Spleen (tissue), 11 donors: ENCODE measurements at regions not wholly inside any gene's neighbourhood (a gene's known extent, or its start where the extent isn't known, plus 50 kb on each side); places are given as distances from the start of the nearest gene placed in this dataset.

ENCODE experiments used
- DNase-seq: peaks from one replicate; pipeline ENCODE4 v3.0.0-alpha.2; 2020
- H3K27ac ChIP-seq, 8 donors: fragments of 200-600 bp; sonication (generic) in 7 of 8; 1 replicate in 4 of 8; 2 replicates in 4 of 8; pipeline versions ENCODE4 v1.5.0 to v1.8.0; 2016 to 2021; ENCODE audit warnings: inconsistent platforms in 4 of 8, mild to moderate bottlenecking in 4 of 8, moderate library complexity in 1 of 8
- H3K27me3 ChIP-seq, 7 donors: fragments of 200-600 bp; sonication (generic) in 6 of 7; replicated peaks in 1 of 7; 1 replicate in 4 of 7; 2 replicates in 3 of 7; pipeline versions ENCODE4 v1.5.0 to v1.8.0; 2016 to 2021; ENCODE audit warnings: inconsistent platforms in 3 of 7, mild to moderate bottlenecking in 1 of 7
- H3K36me3 ChIP-seq, 6 donors: fragments of 200-600 bp; sonication (generic) in 5 of 6; 1 replicate in 4 of 6; 2 replicates in 2 of 6; pipeline versions ENCODE4 v1.5.0 to v1.8.0; 2016 to 2021; ENCODE audit warnings: inconsistent platforms in 2 of 6
- H3K4me1 ChIP-seq, 6 donors: fragments of 200-600 bp; sonication (generic) in 5 of 6; 1 replicate in 3 of 6; 2 replicates in 3 of 6; pipeline versions ENCODE4 v1.5.0 to v1.8.0; 2016 to 2021; ENCODE audit warnings: inconsistent platforms in 3 of 6
- H3K4me3 ChIP-seq, 8 donors: fragments of 200-600 bp; sonication (generic) in 7 of 8; 1 replicate in 4 of 8; 2 replicates in 4 of 8; pipeline versions ENCODE4 v1.5.0 to v1.8.0; 2016 to 2021; ENCODE audit warnings: inconsistent platforms in 4 of 8, mild to moderate bottlenecking in 4 of 8, moderate library complexity in 2 of 8
- H3K9me3 ChIP-seq, 8 donors: fragments of 200-600 bp; sonication (generic) in 7 of 8; 1 replicate in 4 of 8; 2 replicates in 4 of 8; pipeline versions ENCODE4 v1.5.0 to v1.8.0; 2016 to 2021; ENCODE audit warnings: inconsistent platforms in 4 of 8
- POLR2A ChIP-seq, 3 donors: fragments of 450-650 bp; IDR thresholded peaks; one replicate each; pipeline ENCODE4 v1.5.1; 2017; ENCODE audit warnings: antibody characterized with exemption in 3 of 3, mild to moderate bottlenecking in 1 of 3
- POLR2AphosphoS5 ChIP-seq, 3 donors: sonication (generic); formaldehyde crosslinking; IDR thresholded peaks; one replicate each; pipeline ENCODE4 v1.5.1; 2017; ENCODE audit warnings: antibody characterized with exemption in 3 of 3
- WGBS, 5 donors: extraction: QIAGEN DNeasy Blood & Tissue Kit in 3 of 5; methylation state at CpG; one replicate each; pipeline versions ENCODE4 v1.1.5 to v1.1.7; 2013 to 2018; 5-methylcytosine and 5-hydroxymethylcytosine counted together
- intact Hi-C: fragments of 100-400 bp; cut with DNase I; formaldehyde crosslinking; loops from one replicate; pipeline ENCODE4 v1.15.0; 2023; ENCODE audit warnings: low total_unique reads
- TF ChIP-seq, protein P1 (sequence below), 11 experiments: fragments of 200-600 bp in 7 of 11; fragments of 450-650 bp in 4 of 11; sonication (generic) in 4 of 11; IDR thresholded peaks in 8 of 11; conservative IDR thresholded peaks in 3 of 11; 1 replicate in 7 of 11; 2 replicates in 4 of 11; pipeline versions ENCODE4 v1.4.0 to v1.8.0; 2016 to 2021; ENCODE audit warnings: antibody characterized with exemption in 11 of 11, inconsistent platforms in 4 of 11, mild to moderate bottlenecking in 1 of 11
- donor health status: healthy with polysubstance abuse.
- donor health status: DM: no; HTN: no; CAD: no; lungs with moderate emphysema.
- donor health status: DM: no; HTN: no; CAD: no.
- donor health status: Bipolar disorder and iron deficiency.
- donor health status: healthy.
- donor health status: DM: no; HTN: no; CAD: no.
- donor health status: DM: yes; HTN: yes; CAD: no.

DNA sequence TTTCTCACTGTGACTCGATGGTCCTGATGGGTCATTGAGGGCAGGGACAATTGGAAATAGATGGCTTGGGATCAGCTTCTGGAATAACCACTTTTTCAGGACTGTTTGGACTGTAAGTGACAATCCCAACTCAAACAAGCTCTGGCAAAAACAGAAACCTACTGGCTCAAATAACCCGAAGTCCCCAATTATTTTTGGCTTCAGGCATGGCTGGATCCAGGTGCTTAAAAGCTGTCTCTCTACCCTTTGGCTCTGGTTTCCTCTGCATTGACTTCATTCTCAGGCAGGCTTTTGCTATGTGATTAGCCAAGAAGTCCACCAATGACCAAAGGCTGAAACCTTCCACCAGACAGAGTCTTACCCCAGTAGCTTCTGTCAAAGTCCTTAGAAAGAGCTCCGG lies 92.9 kb upstream of the PRR23E start:
- peaks cover 0 to 11% (median 2%) of the 10 kb centered on the region in 8 donors for H3K9me3 ChIP-seq
- H3K4me1 ChIP-seq: no peaks in the 10 kb centered on the region
- TF ChIP-seq, protein P1, sequence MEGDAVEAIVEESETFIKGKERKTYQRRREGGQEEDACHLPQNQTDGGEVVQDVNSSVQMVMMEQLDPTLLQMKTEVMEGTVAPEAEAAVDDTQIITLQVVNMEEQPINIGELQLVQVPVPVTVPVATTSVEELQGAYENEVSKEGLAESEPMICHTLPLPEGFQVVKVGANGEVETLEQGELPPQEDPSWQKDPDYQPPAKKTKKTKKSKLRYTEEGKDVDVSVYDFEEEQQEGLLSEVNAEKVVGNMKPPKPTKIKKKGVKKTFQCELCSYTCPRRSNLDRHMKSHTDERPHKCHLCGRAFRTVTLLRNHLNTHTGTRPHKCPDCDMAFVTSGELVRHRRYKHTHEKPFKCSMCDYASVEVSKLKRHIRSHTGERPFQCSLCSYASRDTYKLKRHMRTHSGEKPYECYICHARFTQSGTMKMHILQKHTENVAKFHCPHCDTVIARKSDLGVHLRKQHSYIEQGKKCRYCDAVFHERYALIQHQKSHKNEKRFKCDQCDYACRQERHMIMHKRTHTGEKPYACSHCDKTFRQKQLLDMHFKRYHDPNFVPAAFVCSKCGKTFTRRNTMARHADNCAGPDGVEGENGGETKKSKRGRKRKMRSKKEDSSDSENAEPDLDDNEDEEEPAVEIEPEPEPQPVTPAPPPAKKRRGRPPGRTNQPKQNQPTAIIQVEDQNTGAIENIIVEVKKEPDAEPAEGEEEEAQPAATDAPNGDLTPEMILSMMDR (IDR thresholded peaks at IDR 0.05 in 8 of 11, conservative IDR thresholded peaks at IDR 0.05 in 3 of 11): no peak
- TF ChIP-seq POLR2AphosphoS5 (IDR thresholded peaks at IDR 0.05): no peak
- TF ChIP-seq POLR2A (IDR thresholded peaks at IDR 0.05): no peak
- intact Hi-C loops: no loop called here
- H3K36me3 ChIP-seq: no peaks in the 10 kb centered on the region
- no peak for DNase-seq
- no peak overlapping the region for H3K27ac ChIP-seq
- H3K27me3 ChIP-seq: peaks cover 0 to 8% (median 0%) of the 10 kb centered on the region in 7 donors
- H3K4me3 ChIP-seq: no peak overlapping the region
- WGBS, 5 donors: 70 to 85% (median 79%) methylated on average over 3 of the region's 3 CpGs

DNA sequence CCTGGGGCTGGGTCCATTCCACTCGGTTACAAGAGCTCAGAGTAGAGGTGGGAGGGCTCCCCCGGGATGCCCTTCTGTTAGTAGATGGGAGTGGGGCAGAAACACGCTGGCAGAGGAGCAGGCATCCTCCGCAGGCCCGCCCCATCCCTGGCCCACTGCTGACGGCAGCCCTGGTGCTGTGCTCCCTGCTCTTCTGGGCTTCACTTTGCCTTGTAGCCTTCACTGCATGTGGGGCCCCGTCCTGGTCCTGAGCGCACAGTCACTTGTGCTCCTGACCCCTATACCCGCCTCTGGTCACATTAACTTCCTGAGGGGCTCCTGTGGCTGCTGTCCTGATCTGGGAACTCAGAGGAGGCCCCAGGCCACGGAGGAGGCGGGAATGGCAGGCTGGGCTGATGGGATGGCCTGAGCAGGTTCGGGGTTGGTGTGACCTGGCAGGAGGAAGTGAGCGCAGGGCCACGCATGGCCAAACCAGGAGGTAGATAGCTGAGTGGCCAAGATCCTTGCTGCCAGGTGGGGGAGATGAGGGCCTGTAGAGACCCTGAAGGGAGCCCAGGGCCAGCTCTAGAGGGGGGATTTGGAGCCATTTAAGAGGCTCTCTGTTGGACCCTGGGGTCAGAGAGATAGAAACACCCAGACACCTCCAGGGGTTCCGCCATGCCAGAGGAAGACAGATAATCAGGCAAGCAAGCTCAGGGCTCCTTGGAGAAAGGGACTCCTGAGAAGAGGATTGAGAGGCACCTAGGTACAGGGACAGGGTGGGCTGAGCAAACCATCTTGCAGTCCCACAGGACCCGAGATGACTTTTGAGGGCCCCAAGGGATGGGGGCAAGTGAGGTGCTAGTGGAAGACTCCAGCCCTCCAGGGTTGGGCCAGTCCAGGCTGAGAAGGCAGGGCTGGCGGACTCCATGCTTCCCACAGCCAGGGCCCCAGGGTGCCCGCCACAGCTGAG lies 92.2 kb upstream of the PRR23E start:
- Histone ChIP-seq H3K4me1 (no peaks in the 10 kb centered on the region), H3K4me3 (no peak overlapping the region), H3K27me3 (peaks cover 0 to 8% (median 0%) of the 10 kb centered on the region in 7 donors), H3K9me3 (peaks cover 0 to 4% (median under 1%) of the 10 kb centered on the region in 8 donors), H3K36me3 (no peaks in the 10 kb centered on the region), H3K27ac (no peak overlapping the region)
- WGBS, 5 donors: 70 to 80% (median 78%) methylated on average over 14 to 18 of the region's 18 CpGs
- intact Hi-C loops: no loop called here
- DNase-seq: peak; percentile 60
- TF ChIP-seq, protein P1 (IDR thresholded peaks at IDR 0.05 in 8 of 11, conservative IDR thresholded peaks at IDR 0.05 in 3 of 11): no peak
- no peak for TF ChIP-seq POLR2A (IDR thresholded peaks at IDR 0.05)
- no peak for TF ChIP-seq POLR2AphosphoS5 (IDR thresholded peaks at IDR 0.05)

DNA sequence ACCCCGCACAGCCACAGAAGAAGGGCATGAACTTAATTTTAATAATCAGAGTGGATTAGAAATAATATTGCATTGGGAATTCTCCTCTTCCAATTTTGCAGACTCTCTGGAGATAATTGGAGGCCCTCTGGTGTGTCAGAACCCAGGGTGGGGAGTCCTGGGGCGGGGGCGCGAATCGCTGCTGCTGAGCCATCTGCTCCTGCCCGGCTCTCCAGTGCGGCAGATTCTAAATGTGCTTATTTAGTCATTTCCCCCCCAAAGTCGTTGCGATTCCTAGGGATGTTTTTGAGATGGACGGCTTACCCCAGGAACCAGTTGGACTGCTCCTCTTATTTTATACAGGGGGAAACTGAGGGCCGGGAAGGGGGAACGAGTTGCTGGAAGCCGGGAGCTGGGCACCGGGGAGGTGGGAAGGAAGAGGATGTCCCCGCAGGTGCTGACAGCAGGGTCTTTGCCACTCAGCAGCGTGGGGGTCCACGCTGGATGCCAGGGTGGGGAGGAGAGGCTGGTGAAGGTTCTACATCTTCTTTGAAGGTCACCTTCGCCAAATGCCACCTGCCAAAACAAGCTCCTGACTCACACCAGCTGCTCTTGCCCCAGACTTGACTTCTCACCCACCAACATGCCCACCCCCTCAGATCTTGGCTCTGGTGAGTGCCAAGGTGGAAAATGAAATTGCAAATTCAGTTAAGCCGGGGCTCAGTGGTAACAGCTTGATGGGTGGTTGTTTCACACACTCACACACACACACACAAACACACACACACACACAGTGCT lies 91.3 kb upstream of the PRR23E start:
- Histone ChIP-seq H3K36me3 (no peaks in the 10 kb centered on the region), H3K27ac (no peak overlapping the region), H3K4me3 (no peak overlapping the region), H3K4me1 (no peaks in the 10 kb centered on the region), H3K27me3 (peaks cover 0 to 8% (median 0%) of the 10 kb centered on the region in 7 donors), H3K9me3 (no peaks in the 10 kb centered on the region)
- no peak for DNase-seq
- TF ChIP-seq POLR2A (IDR thresholded peaks at IDR 0.05) (no peak), POLR2AphosphoS5 (IDR thresholded peaks at IDR 0.05) (no peak)
- TF ChIP-seq, protein P1 (IDR thresholded peaks at IDR 0.05 in 8 of 11, conservative IDR thresholded peaks at IDR 0.05 in 3 of 11): no peak
- intact Hi-C loops: no loop called here
- WGBS, 5 donors: 83 to 93% (median 89%) methylated on average over 19 of the region's 19 CpGs

DNA sequence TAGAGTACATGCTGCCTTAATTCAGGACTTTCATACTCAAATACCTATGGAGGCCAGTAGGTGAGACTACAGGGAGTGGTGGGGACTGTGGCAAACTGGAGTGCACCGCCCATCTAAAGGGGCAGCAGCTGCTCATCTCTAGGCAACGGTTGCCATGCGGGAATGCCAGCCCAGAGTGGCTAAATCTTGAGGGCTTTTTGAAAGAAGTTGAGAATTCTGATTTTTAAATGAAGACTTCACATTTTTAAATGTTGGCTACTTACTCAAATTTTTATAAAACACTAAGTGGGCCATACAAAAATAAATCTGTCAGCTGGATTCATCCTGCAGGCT lies 90.8 kb upstream of the PRR23E start:
- Histone ChIP-seq H3K36me3 (no peaks in the 10 kb centered on the region), H3K27ac (no peak overlapping the region), H3K9me3 (no peaks in the 10 kb centered on the region), H3K4me3 (no peak overlapping the region), H3K27me3 (peaks cover 0 to 8% (median 0%) of the 10 kb centered on the region in 7 donors), H3K4me1 (no peaks in the 10 kb centered on the region)
- DNase-seq: no peak
- TF ChIP-seq POLR2AphosphoS5 (IDR thresholded peaks at IDR 0.05): no peak
- TF ChIP-seq POLR2A (IDR thresholded peaks at IDR 0.05): no peak
- TF ChIP-seq, protein P1 (IDR thresholded peaks at IDR 0.05 in 8 of 11, conservative IDR thresholded peaks at IDR 0.05 in 3 of 11): no peak
- WGBS, 5 donors: 89 to 95% (median 93%) methylated on average over 3 of the region's 3 CpGs
- intact Hi-C loops: no loop called here
